Glutamatergic neuron (in vitro differentiated cells): ENCODE measurements at regions not wholly inside any gene's neighbourhood (a gene's known extent, or its start where the extent isn't known, plus 50 kb on each side); places are given as distances from the start of the nearest gene placed in this dataset.

ENCODE experiments used
- DNase-seq: peaks from one replicate; pipeline ENCODE4 v3.0.0; 2022
- H3K27ac Mint-ChIP-seq: one replicate; pipeline ENCODE4 v1.8.0; 2020; ENCODE audit warnings: mild to moderate bottlenecking, mixed read lengths, inconsistent platforms; ENCODE audit not compliant: unreplicated experiment
- H3K27me3 Mint-ChIP-seq: one replicate; pipeline ENCODE4 v1.8.0; 2020; ENCODE audit warnings: mild to moderate bottlenecking, moderate library complexity, mixed read lengths, inconsistent platforms; ENCODE audit not compliant: unreplicated experiment
- H3K36me3 Mint-ChIP-seq: one replicate; pipeline ENCODE4 v1.8.0; 2020; ENCODE audit warnings: mild to moderate bottlenecking, mixed read lengths, inconsistent platforms; ENCODE audit not compliant: unreplicated experiment
- H3K4me1 Mint-ChIP-seq: one replicate; pipeline ENCODE4 v1.8.0; 2020; ENCODE audit warnings: mild to moderate bottlenecking, low read depth, mixed read lengths, inconsistent platforms; ENCODE audit not compliant: unreplicated experiment
- H3K4me3 Mint-ChIP-seq: one replicate; pipeline ENCODE4 v1.8.0; 2020; ENCODE audit warnings: mild to moderate bottlenecking, mixed read lengths, inconsistent platforms; ENCODE audit not compliant: unreplicated experiment
- H3K9me3 Mint-ChIP-seq: one replicate; pipeline ENCODE4 v1.8.0; 2020; ENCODE audit warnings: mild to moderate bottlenecking, moderate library complexity, mixed read lengths, inconsistent platforms; ENCODE audit not compliant: unreplicated experiment
- TF ChIP-seq, protein P1 (sequence below): fragments of 200-600 bp; sonication (generic); IDR thresholded peaks from one replicate; pipeline ENCODE4 v1.5.0; 2021; ENCODE audit not compliant: partially characterized antibody, unreplicated experiment

DNA sequence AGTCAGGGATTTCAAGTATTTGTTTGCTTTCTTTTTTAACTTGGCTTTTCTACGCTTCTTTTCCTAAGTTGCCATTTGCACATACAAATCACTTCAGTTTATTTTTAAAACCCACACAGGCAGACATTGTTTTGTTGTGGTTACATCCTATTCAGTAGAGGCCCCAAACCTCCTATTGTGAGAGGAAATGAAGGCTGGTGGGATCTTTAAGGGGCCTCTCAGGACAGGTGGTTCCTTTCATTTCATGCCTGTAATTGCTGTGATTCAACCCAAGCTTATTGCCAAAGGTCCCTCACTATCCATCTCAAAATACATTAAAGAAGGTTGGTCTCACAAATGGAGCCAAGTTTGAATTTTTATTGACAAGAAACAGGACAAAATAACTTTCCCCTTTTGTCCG is 257.1 kb downstream of the ADAMTS20 start:
- Mint-ChIP-seq H3K4me3 (no peak overlapping the region), H3K27ac (no peak overlapping the region), H3K9me3 (no peaks in the 10 kb centered on the region), H3K4me1 (no peaks in the 10 kb centered on the region), H3K27me3 (no peaks in the 10 kb centered on the region), H3K36me3 (no peaks in the 10 kb centered on the region)
- TF ChIP-seq, protein P1, sequence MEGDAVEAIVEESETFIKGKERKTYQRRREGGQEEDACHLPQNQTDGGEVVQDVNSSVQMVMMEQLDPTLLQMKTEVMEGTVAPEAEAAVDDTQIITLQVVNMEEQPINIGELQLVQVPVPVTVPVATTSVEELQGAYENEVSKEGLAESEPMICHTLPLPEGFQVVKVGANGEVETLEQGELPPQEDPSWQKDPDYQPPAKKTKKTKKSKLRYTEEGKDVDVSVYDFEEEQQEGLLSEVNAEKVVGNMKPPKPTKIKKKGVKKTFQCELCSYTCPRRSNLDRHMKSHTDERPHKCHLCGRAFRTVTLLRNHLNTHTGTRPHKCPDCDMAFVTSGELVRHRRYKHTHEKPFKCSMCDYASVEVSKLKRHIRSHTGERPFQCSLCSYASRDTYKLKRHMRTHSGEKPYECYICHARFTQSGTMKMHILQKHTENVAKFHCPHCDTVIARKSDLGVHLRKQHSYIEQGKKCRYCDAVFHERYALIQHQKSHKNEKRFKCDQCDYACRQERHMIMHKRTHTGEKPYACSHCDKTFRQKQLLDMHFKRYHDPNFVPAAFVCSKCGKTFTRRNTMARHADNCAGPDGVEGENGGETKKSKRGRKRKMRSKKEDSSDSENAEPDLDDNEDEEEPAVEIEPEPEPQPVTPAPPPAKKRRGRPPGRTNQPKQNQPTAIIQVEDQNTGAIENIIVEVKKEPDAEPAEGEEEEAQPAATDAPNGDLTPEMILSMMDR, result no peak
- DNase-seq, result no peak

DNA sequence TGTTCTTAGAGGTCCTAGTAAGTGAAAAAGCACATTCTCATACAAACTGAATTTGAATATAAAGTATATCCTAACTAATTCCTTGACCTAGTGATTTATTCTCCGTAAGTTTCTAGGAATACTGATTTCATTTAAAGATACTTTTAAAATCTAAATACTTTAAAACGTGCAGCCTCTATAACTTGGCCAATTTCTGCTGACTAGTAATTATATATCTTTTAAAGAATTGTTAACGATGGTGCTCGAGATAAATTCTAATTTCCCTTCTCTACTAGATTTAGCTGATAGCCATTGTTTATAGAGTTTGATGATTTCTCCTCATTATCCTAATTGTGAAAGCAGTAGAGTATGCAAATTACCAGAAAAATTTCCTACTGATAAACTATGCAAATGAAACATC is 257.9 kb downstream of the ADAMTS20 start:
- H3K4me1 Mint-ChIP-seq, result no peaks in the 10 kb centered on the region
- H3K9me3 Mint-ChIP-seq, result no peaks in the 10 kb centered on the region
- no peak overlapping the region for H3K4me3 Mint-ChIP-seq
- TF ChIP-seq, protein P1, result no peak
- DNase-seq, result no peak
- H3K27ac Mint-ChIP-seq, result no peak overlapping the region
- H3K36me3 Mint-ChIP-seq, result no peaks in the 10 kb centered on the region
- no peaks in the 10 kb centered on the region for H3K27me3 Mint-ChIP-seq

- H3K36me3 Mint-ChIP-seq, result no peaks in the 10 kb centered on the region
- H3K4me3 Mint-ChIP-seq, result no peak overlapping the region
- TF ChIP-seq, protein P1, result no peak
- no peak for DNase-seq
- H3K27me3 Mint-ChIP-seq, result no peaks in the 10 kb centered on the region
- H3K4me1 Mint-ChIP-seq, result no peaks in the 10 kb centered on the region
- H3K27ac Mint-ChIP-seq, result no peak overlapping the region
- no peaks in the 10 kb centered on the region for H3K9me3 Mint-ChIP-seq
Observed at GRCh38 chr12:43293396-43293795, 258.6 kb downstream of the ADAMTS20 start.

DNA sequence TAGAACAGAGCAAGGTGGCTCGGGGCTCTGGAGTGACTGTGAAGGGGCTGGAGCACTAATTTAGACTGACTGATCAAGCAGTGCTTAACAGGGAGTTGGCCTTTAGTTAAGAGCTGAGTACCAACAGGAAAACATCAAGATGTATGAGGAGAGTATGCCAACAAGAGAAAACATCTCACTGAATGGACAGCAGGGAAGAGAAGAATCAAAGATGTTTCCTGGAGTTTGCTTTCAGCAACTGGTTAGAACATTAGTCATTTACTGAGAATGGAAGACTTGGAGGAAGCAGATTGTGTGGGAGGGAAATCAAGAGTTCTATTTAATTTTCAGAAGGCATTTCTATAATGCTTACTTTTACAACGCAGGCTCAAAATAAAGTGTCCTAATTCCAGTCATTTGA is 259.3 kb downstream of the ADAMTS20 start:
- Mint-ChIP-seq H3K36me3 (no peaks in the 10 kb centered on the region), H3K27ac (no peak overlapping the region), H3K27me3 (no peaks in the 10 kb centered on the region), H3K9me3 (no peaks in the 10 kb centered on the region), H3K4me3 (no peak overlapping the region), H3K4me1 (no peaks in the 10 kb centered on the region)
- DNase-seq, result no peak
- TF ChIP-seq, protein P1, result no peak

- no peaks in the 10 kb centered on the region for H3K4me1 Mint-ChIP-seq
- no peak overlapping the region for H3K4me3 Mint-ChIP-seq
- H3K27ac Mint-ChIP-seq, result no peak overlapping the region
Observed at GRCh38 chr12:43291516-43291915, 260.5 kb downstream of the ADAMTS20 start.

More at GRCh38 chr12:43291516-43291915, 260.5 kb downstream of the ADAMTS20 start:
- H3K27me3 Mint-ChIP-seq, result no peaks in the 10 kb centered on the region
- TF ChIP-seq, protein P1, result no peak
- no peaks in the 10 kb centered on the region for H3K36me3 Mint-ChIP-seq
- no peaks in the 10 kb centered on the region for H3K9me3 Mint-ChIP-seq
- DNase-seq, result no peak
